IMR-90 (cell line): ENCODE measurements at regions not wholly inside any gene's neighbourhood (a gene's known extent, or its start where the extent isn't known, plus 50 kb on each side); places are given as distances from the start of the nearest gene placed in this dataset.
"Not testable (repeated sequence)": the region's sequence is repeated elsewhere in the genome, so short reads cannot be mapped to it uniquely, and the experiment has no call there.

ENCODE experiments used
- ATAC-seq: fragments of 200-7000 bp; cut with Tn5 transposase; 2 replicates; pipeline ENCODE4 v1.9.1; 2020; ENCODE audit warnings: low read depth, mild to moderate bottlenecking, moderate library complexity
- BruUV-seq: library from RNA; stranded (reverse); fragments of 400-500 nt; replicated peaks from 2 replicates; lab custom pipeline; 2021; lab: Mats Ljungman, UMichigan
- CTCF ChIA-PET: fragments of 300-600 bp; formaldehyde crosslinking; extraction: SDS; loops from one replicate; lab custom pipeline; 2021; ENCODE audit warnings: antibody characterized with exemption; lab: Yijun Ruan, JAX
- POLR2A ChIA-PET: fragments of 300-600 bp; sonication (Branson Sonifier 250); formaldehyde crosslinking; loops from one replicate; lab custom pipeline; 2022; ENCODE audit warnings: antibody characterized with exemption; ENCODE audit not compliant: unreplicated experiment; lab: Charles Lee
- DNase-seq: peaks from one replicate; pipeline ENCODE4 v3.0.0; 2013
- H2AFZ ChIP-seq: replicated peaks from 2 replicates; pipeline ENCODE3; 2013; ENCODE audit warnings: low read length, mild to moderate bottlenecking; ENCODE audit not compliant: poor library complexity
- H2AK5ac ChIP-seq: 2 replicates; pipeline ENCODE4 v1.6.1; 2013; ENCODE audit warnings: low read depth, low read length, inconsistent platforms
- H2AK9ac ChIP-seq: replicated peaks from 2 replicates; pipeline ENCODE3; 2013; ENCODE audit warnings: mild to moderate bottlenecking, low read depth, low read length, moderate library complexity; ENCODE audit not compliant: poor library complexity
- H2BK120ac ChIP-seq: 2 replicates; pipeline ENCODE4 v1.6.1; 2013; ENCODE audit warnings: low read depth, low read length, inconsistent platforms
- H2BK15ac ChIP-seq: 3 replicates; pipeline ENCODE4 v1.6.1; 2013; ENCODE audit warnings: low read depth, low read length, inconsistent platforms
- H2BK20ac ChIP-seq: 2 replicates; pipeline ENCODE4 v1.6.1; 2013; ENCODE audit warnings: low read depth, mild to moderate bottlenecking, inconsistent platforms, low read length, moderate library complexity
- H2BK5ac ChIP-seq: 2 replicates; pipeline ENCODE4 v1.6.1; 2013; ENCODE audit warnings: mild to moderate bottlenecking, low read depth, low read length, inconsistent platforms; ENCODE audit not compliant: poor library complexity, severe bottlenecking
- H3K14ac ChIP-seq: replicated peaks from 2 replicates; pipeline ENCODE4 v1.6.1; 2013; ENCODE audit warnings: low read depth, low read length, inconsistent platforms
- H3K18ac ChIP-seq: 2 replicates; pipeline ENCODE4 v1.6.1; 2013; ENCODE audit warnings: low read depth, low read length, control low read depth
- H3K23ac ChIP-seq: 2 replicates; pipeline ENCODE4 v1.6.1; 2013; ENCODE audit warnings: low read depth, low read length, inconsistent platforms
- H3K27ac ChIP-seq: 2 replicates; pipeline ENCODE4 v1.5.1; 2013; ENCODE audit warnings: mild to moderate bottlenecking, control low read depth, low read length; ENCODE audit not compliant: insufficient read depth
- H3K27me3 ChIP-seq: 2 replicates; pipeline ENCODE4 v1.6.1; 2013; ENCODE audit warnings: low read length; ENCODE audit not compliant: control insufficient read depth, insufficient read depth
- H3K36me3 ChIP-seq: 2 replicates; pipeline ENCODE4 v1.6.1; 2013; ENCODE audit warnings: low read length, mixed read lengths; ENCODE audit not compliant: control insufficient read depth, insufficient read depth
- H3K4ac ChIP-seq: 2 replicates; pipeline ENCODE4 v1.6.1; 2013; ENCODE audit warnings: low read depth, low read length, inconsistent platforms
- H3K4me1 ChIP-seq: 2 replicates; pipeline ENCODE4 v1.6.1; 2013; ENCODE audit warnings: low read length, mixed read lengths; ENCODE audit not compliant: control insufficient read depth, insufficient read depth
- H3K4me2 ChIP-seq: 2 replicates; pipeline ENCODE4 v1.6.1; 2013; ENCODE audit warnings: low read depth, mild to moderate bottlenecking, control low read depth, low read length, moderate library complexity
- H3K4me3 ChIP-seq: 2 replicates; pipeline ENCODE4 v1.5.1; 2013; ENCODE audit warnings: low read depth, mild to moderate bottlenecking, control low read depth, low read length, moderate library complexity; ENCODE audit not compliant: insufficient read depth
- H3K56ac ChIP-seq: 2 replicates; pipeline ENCODE4 v1.6.1; 2013; ENCODE audit warnings: low read length, inconsistent platforms; ENCODE audit not compliant: insufficient read depth; ENCODE audit errors: extremely low read depth
- H3K79me1 ChIP-seq, 2 experiments: 2 replicates each; pipeline ENCODE4 v1.6.1; 2013; ENCODE audit warnings: low read length in 2 of 2, inconsistent platforms in 1 of 2, low read depth in 1 of 2
- H3K9ac ChIP-seq: 2 replicates; pipeline ENCODE4 v1.6.1; 2013; ENCODE audit warnings: low read depth, low read length, control low read depth
- H3K9me1 ChIP-seq: 2 replicates; pipeline ENCODE4 v1.6.1; 2013; ENCODE audit warnings: low read length, inconsistent platforms; ENCODE audit not compliant: insufficient read depth
- H3K9me3 ChIP-seq: 2 replicates; pipeline ENCODE4 v1.6.1; 2013; ENCODE audit warnings: low read length; ENCODE audit not compliant: control insufficient read depth, insufficient read depth
- H4K20me1 ChIP-seq: 2 replicates; pipeline ENCODE4 v1.6.1; 2013; ENCODE audit warnings: low read length, inconsistent platforms; ENCODE audit not compliant: insufficient read depth
- H4K5ac ChIP-seq: 2 replicates; pipeline ENCODE4 v1.6.1; 2013; ENCODE audit warnings: mild to moderate bottlenecking, low read depth, low read length, control low read depth
- H4K8ac ChIP-seq, 2 experiments: 2 replicates each; pipeline ENCODE4 v1.6.1; 2013; ENCODE audit warnings: low read depth in 2 of 2, low read length in 2 of 2, control low read depth in 1 of 2, inconsistent platforms in 1 of 2
- H4K91ac ChIP-seq: 2 replicates; pipeline ENCODE4 v1.6.1; 2013; ENCODE audit warnings: low read depth, low read length, inconsistent platforms; ENCODE audit not compliant: insufficient read depth
- WGBS, 2 experiments: methylation state at CpG; one replicate each; pipeline versions ENCODE4 v1.1.5 to v1.1.7; 2013; ENCODE audit warnings: missing lambda C conversion rate in 2 of 2; ENCODE audit not compliant: insufficient read length in 1 of 2; ENCODE audit errors: extremely low coverage in 2 of 2; 5-methylcytosine and 5-hydroxymethylcytosine counted together
- dilution Hi-C: fragments of 300-500 bp; cut with HindIII; formaldehyde crosslinking; loops from one replicate; pipeline ENCODE4 v1.14.3; 2018; ENCODE audit warnings: low sequenced_read_pairs; ENCODE audit not compliant: unreplicated experiment
- in situ Hi-C: fragments of 300-500 bp; cut with MboI; formaldehyde crosslinking; loops from 3 replicates; pipeline ENCODE4 v1.14.3; 2019; ENCODE audit warnings: low sequenced_read_pairs, inconsistent platforms, mixed read lengths
- intact Hi-C: fragments of 100-400 bp; cut with micrococcal nuclease; formaldehyde crosslinking; loops from 2 replicates; pipeline ENCODE4 v1.10.0; 2022

DNA sequence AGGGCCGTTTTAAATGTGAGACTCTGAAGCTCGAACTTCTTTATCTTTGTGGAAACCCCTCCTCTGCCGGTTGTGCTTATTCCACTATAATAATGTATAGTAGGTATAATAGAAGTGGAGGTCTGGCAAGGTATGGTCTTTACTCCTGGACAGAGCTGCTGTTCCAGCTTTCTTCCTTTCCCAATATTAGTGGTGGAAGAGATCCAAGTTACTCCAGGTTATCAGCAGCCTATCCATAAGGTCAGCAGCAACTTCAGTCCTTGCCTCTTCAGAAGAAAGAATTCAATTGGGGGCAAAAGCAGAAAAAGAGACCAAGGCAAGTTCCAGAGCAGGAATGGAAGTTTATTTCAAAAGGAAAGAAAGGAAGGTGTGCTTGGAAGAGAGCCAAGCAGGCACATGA is 69.3 kb upstream of the TRIM77 start:
- H3K27ac ChIP-seq, H4K8ac ChIP-seq, H4K20me1 ChIP-seq, H3K36me3 ChIP-seq, in situ Hi-C loops, H4K91ac ChIP-seq, H3K23ac ChIP-seq, H3K4me3 ChIP-seq, H3K9ac ChIP-seq, H3K4ac ChIP-seq, H3K9me1 ChIP-seq, H3K56ac ChIP-seq, H2AFZ ChIP-seq, ATAC-seq, CTCF ChIA-PET, H2BK15ac ChIP-seq, H2BK5ac ChIP-seq, H3K4me2 ChIP-seq, H3K18ac ChIP-seq, H3K4me1 ChIP-seq, H3K9me3 ChIP-seq, BruUV-seq, H2BK120ac ChIP-seq, POLR2A ChIA-PET, H4K5ac ChIP-seq, DNase-seq, H2AK9ac ChIP-seq, H3K27me3 ChIP-seq, intact Hi-C loops, H3K79me1 ChIP-seq, H2BK20ac ChIP-seq, H2AK5ac ChIP-seq, H3K14ac ChIP-seq, dilution Hi-C loops: not testable (repeated sequence)
- no CpG with 5 or more reads among the region's 3 CpGs for WGBS, 2 experiments

DNA sequence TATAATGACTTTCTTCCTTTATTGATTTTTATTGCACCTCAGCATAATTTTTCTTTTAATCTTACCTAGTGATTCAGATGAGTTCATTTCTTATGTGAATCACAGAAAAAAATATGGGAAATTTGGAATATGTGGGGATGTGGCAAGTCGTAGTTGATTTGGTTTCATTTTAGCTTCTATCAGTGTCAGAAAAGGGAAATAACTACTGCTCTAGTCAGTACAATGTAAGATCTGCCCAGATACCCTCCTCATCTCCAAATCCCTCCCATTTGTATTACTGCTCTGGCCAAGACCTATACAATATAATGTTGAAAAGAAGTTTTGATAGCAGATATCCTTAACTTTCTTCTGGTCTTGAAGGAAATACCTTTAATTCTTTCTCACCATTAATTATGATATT is 61.9 kb upstream of the TRIM77 start:
- H2AK5ac ChIP-seq, H3K9me3 ChIP-seq, DNase-seq, H2AK9ac ChIP-seq, H3K4me1 ChIP-seq, H4K20me1 ChIP-seq, H3K4ac ChIP-seq, H2AFZ ChIP-seq, in situ Hi-C loops, H3K79me1 ChIP-seq, H3K9ac ChIP-seq, H4K91ac ChIP-seq, CTCF ChIA-PET, dilution Hi-C loops, H3K18ac ChIP-seq, H3K27ac ChIP-seq, H3K23ac ChIP-seq, H3K4me3 ChIP-seq, H3K4me2 ChIP-seq, H4K8ac ChIP-seq, H3K27me3 ChIP-seq, H3K56ac ChIP-seq, H4K5ac ChIP-seq, H2BK5ac ChIP-seq, ATAC-seq, H2BK120ac ChIP-seq, H3K36me3 ChIP-seq, H2BK20ac ChIP-seq, POLR2A ChIA-PET, BruUV-seq, H3K9me1 ChIP-seq, intact Hi-C loops, H2BK15ac ChIP-seq, H3K14ac ChIP-seq: not testable (repeated sequence)
- WGBS, 2 experiments, result no CpG with 5 or more reads among the region's 1 CpG
